ENCODE measurements at regions not wholly inside any gene's neighbourhood (a gene's known extent, or its start where the extent isn't known, plus 50 kb on each side); places are given as distances from the start of the nearest gene placed in this dataset.
"Not testable (repeated sequence)": the region's sequence is repeated elsewhere in the genome, so short reads cannot be mapped to it uniquely, and the experiment has no call there.

- DNase-seq, result no peak
Observed at GRCh38 chr9:11158063-11158462, 545.3 kb upstream of the PTPRD start.

GRCh38 chr9:11158676-11159075 is 545.9 kb upstream of the PTPRD start:
- no peak for DNase-seq

- DNase-seq, result no peak
Observed at GRCh38 chr9:11159318-11159862, 546.6 kb upstream of the PTPRD start.

- no peak for DNase-seq
Observed at GRCh38 chr9:11163843-11164242, 551.0 kb upstream of the PTPRD start.

- no peak for DNase-seq
Observed at GRCh38 chr9:11182001-11182400, 569.2 kb upstream of the PTPRD start.

- DNase-seq, result no peak
Observed at GRCh38 chr9:11190719-11191118, 577.9 kb upstream of the PTPRD start.

- DNase-seq, result no peak
Observed at GRCh38 chr9:11192993-11193392, 580.2 kb upstream of the PTPRD start.

- no peak for DNase-seq
Observed at GRCh38 chr9:11194246-11194645, 581.4 kb upstream of the PTPRD start.

GRCh38 chr9:11196840-11197365 is 584.1 kb upstream of the PTPRD start:
- not testable (repeated sequence) for DNase-seq

GRCh38 chr9:11199335-11199734 is 586.5 kb upstream of the PTPRD start:
- no peak for DNase-seq

GRCh38 chr9:11204521-11204920 is 591.7 kb upstream of the PTPRD start:
- no peak for DNase-seq

GRCh38 chr9:11206925-11207324 is 594.1 kb upstream of the PTPRD start:
- no peak for DNase-seq

- no peak for DNase-seq
Observed at GRCh38 chr9:11233696-11234095, 620.9 kb upstream of the PTPRD start.

- DNase-seq, result no peak
Observed at GRCh38 chr9:11235061-11235460, 622.3 kb upstream of the PTPRD start.

- no peak for DNase-seq
Observed at GRCh38 chr9:11241779-11242178, 629.0 kb upstream of the PTPRD start.

GRCh38 chr9:11257992-11258391 is 645.2 kb upstream of the PTPRD start:
- no peak for DNase-seq

- no peak for DNase-seq
Observed at GRCh38 chr9:11269036-11269435, 656.2 kb upstream of the PTPRD start.

GRCh38 chr9:11275158-11275695 is 662.4 kb upstream of the PTPRD start:
- DNase-seq, result no peak

- DNase-seq, result no peak
Observed at GRCh38 chr9:11312966-11313365, 700.2 kb upstream of the PTPRD start.

GRCh38 chr9:11318946-11319345 is 706.1 kb upstream of the PTPRD start:
- no peak for DNase-seq

GRCh38 chr9:11319538-11319937 is 706.7 kb upstream of the PTPRD start:
- no peak for DNase-seq

GRCh38 chr9:11320989-11321388 is 708.2 kb upstream of the PTPRD start:
- no peak for DNase-seq

- no peak for DNase-seq
Observed at GRCh38 chr9:11323457-11323856, 710.7 kb upstream of the PTPRD start.

GRCh38 chr9:11326231-11326630 is 713.4 kb upstream of the PTPRD start:
- no peak for DNase-seq

- no peak for DNase-seq
Observed at GRCh38 chr9:11328326-11328725, 715.5 kb upstream of the PTPRD start.
